ENCODE measurements at regions not wholly inside any gene's neighbourhood (a gene's known extent, or its start where the extent isn't known, plus 50 kb on each side); places are given as distances from the start of the nearest gene placed in this dataset.
"Not testable (repeated sequence)": the region's sequence is repeated elsewhere in the genome, so short reads cannot be mapped to it uniquely, and the experiment has no call there.

GRCh38 chr2:132265595-132265994, 103.8 kb upstream of the ANKRD30BL start:
- TF ChIP-seq, protein P1, sequence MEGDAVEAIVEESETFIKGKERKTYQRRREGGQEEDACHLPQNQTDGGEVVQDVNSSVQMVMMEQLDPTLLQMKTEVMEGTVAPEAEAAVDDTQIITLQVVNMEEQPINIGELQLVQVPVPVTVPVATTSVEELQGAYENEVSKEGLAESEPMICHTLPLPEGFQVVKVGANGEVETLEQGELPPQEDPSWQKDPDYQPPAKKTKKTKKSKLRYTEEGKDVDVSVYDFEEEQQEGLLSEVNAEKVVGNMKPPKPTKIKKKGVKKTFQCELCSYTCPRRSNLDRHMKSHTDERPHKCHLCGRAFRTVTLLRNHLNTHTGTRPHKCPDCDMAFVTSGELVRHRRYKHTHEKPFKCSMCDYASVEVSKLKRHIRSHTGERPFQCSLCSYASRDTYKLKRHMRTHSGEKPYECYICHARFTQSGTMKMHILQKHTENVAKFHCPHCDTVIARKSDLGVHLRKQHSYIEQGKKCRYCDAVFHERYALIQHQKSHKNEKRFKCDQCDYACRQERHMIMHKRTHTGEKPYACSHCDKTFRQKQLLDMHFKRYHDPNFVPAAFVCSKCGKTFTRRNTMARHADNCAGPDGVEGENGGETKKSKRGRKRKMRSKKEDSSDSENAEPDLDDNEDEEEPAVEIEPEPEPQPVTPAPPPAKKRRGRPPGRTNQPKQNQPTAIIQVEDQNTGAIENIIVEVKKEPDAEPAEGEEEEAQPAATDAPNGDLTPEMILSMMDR (IDR thresholded peaks at IDR 0.05): not testable (repeated sequence)
- TF ChIP-seq EP300, POLR2A (IDR thresholded peaks at IDR 0.05): not testable (repeated sequence)
